SHP77 (cell line): ENCODE measurements at regions not wholly inside any gene's neighbourhood (a gene's known extent, or its start where the extent isn't known, plus 50 kb on each side); places are given as distances from the start of the nearest gene placed in this dataset.
A peak's percentile ranks its signal among the peaks of the same experiment; 100 is the strongest.
"Not testable (repeated sequence)": the region's sequence is repeated elsewhere in the genome, so short reads cannot be mapped to it uniquely, and the experiment has no call there.

ENCODE experiments used
- DNase-seq, 2 experiments: peaks; one replicate each; lab custom pipeline; 2025; lab: John Stamatoyannopoulos, UW

GRCh38 chr1:25021591-25022215 lies 91.6 kb upstream of the RUNX3 start:
- DNase-seq: no peak

DNA sequence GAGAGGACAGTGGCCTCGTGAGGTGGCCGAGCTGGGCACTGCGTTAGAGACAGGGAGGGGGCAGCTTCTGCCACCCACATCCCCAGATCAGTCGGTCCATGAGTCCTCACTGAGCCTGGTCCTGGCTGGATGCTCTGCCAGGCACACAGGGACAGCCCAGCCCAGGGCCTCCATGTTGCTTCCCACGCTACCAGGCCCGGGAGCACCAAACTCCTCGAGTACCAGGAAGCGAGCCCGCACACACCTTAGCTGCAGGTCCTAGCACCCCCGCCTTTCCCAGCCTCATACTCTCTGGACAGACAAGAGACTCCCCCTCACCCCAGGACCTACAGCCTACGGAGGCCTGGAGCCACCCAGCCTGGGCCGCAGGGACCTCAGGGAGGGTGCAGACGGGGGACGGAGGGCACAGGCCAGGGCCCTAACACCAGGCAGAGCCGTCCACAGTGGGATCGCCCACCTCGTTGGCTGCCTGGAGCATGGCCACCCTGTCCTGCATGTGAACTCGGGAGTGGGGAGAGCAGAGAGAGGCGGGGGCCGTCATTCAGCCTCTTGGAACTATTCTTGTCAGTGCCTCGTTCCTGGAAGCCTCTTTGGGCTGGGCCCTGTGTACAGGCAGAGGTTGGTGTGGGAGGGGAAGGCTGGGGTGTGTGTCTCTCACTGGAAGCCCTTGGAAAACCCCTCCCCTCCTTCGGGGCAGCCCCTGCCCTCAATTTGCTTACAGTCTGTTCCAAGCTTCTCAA lies 90.9 kb upstream of the RUNX3 start:
- DNase-seq: no peak

DNA sequence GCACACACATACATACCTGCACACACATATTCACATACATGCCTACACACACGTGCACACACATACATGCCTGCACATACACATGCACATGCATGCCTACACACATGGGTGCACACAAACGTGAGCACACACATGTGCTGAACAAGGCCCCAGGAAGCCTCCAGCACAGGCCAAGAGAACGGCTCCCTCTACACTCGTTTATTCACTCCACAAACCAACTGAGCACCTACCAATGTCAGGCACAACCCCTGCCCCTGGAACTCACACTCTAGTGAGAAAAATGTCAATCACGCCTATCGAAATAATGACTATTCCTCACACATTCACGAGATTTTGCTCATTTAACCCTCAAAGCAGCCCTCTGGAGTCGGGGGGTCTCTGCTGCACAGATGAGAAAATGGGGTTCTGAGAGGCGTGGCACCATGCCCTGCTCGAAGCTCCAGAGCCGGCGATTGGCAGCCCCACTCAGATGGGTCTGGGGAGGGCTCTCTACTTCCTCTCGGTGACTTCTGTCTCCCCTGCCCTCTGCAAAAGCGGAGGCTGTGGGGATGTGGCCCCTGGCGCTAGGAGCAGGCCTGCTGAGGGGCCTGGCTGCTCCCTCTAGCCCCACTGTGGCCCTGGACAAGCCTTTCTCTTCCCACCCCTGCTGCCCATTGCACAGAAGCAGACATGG lies 90.2 kb upstream of the RUNX3 start:
- no peak for DNase-seq

- no peak for DNase-seq
These were observed 89.5 kb upstream of the RUNX3 start for GRCh38 chr1:25019337-25020172.

DNA sequence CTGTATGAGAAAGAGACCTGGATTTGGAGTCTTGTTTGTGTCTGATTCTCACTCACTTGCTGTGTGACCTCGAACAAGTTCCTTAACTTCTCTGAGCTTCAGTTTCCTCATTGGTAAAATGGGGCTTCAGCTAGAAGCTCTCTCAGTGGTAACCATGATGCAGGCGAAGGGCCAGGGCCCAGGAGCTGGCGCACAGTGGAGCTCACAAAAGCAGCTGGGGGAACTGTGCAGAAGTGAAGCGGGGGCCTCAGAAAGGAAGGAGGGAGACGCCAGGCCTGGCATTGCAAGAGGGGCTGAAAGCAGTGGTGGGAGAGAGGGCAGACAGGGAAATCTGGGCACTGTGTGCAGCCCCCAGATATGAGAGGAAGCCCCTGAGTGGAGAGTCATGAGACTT lies 88.9 kb upstream of the RUNX3 start:
- DNase-seq: no peak

- no peak for DNase-seq
These were observed 88.1 kb upstream of the RUNX3 start for GRCh38 chr1:25018110-25018735.

DNA sequence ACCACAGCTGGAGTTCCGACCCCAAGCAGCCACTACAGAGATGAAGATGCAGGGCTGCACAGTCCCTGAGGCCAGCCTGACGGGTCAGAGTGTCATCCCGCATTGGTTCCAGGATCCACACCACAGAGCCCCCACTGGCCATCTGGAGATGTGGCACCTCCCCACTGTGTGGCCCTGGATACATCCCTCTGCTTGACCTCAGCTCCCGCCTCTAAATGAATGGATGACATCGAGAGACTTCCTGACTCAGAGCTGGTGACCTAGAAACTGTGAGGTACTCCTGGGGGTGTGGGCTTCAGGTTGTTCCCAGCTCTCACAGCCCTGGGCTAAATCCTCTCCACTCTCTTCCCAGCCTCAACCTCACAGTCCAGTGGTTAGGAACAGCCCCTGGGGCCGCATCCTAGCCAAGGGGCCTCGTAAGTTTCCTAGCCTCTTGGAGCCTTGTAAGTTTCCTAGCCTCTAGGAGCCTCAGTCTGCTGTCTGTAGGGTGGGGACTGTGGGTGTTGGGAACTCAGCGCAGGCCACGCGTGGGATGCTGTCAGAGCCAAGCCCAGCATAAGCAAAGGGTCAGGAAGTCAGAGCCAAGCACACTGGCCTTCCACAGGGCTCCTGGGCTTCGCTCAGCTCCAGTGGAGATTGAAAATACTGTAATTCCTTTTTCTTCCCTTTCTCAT lies 87.5 kb upstream of the RUNX3 start:
- no peak for DNase-seq

- no peak for DNase-seq
These were observed 83.2 kb upstream of the RUNX3 start for GRCh38 chr1:25012966-25013962.

- no peak for DNase-seq
These were observed 82.0 kb upstream of the RUNX3 start for GRCh38 chr1:25011943-25012638.

DNA sequence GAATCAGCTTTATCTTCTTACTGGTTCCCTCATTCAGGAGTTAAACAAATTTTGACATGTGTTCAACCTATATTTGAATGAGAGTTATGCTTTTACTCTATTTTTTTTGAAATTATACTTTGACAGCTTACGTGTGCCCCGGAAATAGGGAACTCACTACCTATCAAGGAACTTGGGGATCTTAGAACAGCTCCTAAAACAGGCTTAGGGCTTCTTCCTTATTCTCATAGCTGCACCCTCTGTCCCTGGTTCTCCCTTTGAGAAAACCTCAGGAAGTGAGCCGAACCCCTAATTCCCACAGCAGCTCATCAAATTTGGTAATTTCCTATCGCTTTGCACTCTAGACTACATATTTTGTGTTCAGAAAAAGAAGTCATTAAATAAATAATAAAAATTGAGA lies 81.2 kb upstream of the RUNX3 start:
- DNase-seq: no peak

DNA sequence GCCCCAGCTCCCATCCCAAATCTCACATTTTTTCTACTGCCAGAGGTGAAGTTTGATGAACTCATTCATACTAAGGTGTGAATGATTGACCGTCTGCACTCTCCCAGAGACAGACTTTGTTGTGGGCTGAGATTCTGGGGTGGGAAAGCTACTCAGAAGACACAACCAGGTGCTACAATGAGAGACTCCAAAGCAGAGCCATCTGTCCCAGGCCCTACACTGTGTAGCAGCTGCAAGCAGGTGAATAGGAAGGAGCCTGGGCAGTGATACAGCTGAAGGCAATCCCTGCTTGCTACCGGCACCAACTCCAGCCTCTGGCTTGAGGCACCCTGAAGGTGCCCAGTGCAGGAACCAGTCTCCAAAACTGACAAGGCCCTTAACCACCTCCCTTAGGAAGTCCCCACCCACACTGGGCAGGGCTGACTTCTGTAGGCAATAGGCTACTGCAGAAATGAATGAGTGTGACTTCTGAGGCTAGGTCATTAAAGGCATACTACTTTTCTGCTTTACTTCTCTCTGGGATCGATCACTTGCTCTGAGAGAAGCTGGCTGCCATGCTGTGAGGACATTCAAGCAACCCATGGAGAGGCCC lies 79.7 kb upstream of the RUNX3 start:
- DNase-seq: no peak

GRCh38 chr1:25008192-25008485 lies 78.1 kb upstream of the RUNX3 start:
- no peak for DNase-seq

GRCh38 chr1:25007390-25008191 lies 77.5 kb upstream of the RUNX3 start:
- DNase-seq: not testable (repeated sequence)

DNA sequence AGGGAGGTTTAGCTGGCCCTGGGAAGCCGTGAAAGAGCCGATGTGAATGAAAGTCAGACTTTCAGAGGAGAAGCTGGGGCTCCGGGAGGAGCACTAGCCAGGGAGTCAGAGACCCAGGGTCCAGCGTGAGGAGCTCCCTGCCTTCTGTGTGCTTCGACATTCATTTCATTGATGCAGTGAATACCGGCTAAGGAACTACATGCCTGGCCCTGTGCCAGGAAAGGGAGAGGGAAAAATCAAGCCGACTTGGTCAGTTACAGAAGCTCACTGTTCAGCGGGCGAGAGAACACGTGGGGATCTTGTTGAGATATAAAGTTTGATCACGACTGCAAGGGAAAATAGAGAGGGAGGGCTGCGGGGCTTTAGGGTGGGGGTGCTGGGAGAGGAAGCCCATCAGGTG lies 76.7 kb upstream of the RUNX3 start:
- peak in 1 of 2 experiments; percentile 17 for DNase-seq

DNA sequence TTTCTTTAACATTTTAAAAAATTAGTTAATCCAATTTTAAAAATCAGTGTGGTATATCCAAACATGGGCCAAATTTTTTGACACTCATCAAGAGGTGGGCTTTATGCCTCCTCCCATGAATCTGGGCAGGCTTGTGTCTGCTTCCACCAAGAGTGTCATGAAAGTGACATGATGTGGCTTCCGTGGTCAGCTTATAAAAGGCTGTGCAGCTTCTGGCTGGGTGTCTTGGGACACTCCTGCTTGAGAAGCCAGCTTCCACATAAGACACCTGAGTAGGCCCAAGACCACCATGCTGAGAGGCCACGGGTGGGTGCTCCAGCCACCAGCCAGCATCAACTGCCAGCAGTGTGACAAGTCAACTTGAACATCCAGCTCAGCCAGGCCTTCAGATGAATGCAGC lies 74.3 kb upstream of the RUNX3 start:
- no peak for DNase-seq

DNA sequence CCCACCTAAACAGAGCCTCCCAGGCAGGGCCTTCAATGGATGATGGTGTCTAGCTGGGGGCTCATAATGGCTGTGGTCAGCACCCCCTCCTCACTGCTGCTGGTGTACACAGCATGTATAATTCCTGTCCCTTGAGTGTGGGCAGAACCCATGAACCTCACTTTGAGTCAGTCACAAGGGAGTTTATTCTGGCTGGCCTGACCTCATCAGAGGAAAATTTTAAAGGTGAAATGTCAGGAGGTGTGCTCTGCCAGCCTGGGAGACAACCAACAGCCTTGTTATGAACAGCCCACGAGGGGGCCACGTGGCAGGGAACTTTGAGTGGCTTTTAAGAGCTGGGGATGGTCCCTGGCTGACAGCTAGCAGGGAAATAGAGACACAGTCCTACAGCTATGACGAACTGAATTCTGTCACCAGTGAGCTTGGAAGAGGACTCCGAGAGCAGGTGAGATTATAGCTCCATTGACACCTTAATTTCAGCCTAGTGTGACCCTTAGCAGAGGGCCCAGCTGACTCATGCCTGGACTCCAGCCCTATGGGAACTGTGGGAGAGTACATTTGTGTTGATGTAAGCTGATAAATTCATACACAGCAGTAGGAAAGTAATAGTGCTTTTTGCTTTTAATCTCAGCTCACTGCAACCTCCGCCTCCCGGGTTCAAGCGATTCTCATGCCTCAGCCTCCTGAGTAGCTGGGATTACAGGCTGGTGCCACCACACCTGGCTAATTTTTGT lies 73.5 kb upstream of the RUNX3 start:
- no peak for DNase-seq

- no peak for DNase-seq
These were observed 72.9 kb upstream of the RUNX3 start for GRCh38 chr1:25003000-25003399.
